Neural progenitor cell (in vitro differentiated cells): ENCODE measurements at regions not wholly inside any gene's neighbourhood (a gene's known extent, or its start where the extent isn't known, plus 50 kb on each side); places are given as distances from the start of the nearest gene placed in this dataset.

Experiments
- DNase-seq: peaks from one replicate; pipeline ENCODE4 v3.0.0-alpha.2; 2016; ENCODE audit warnings: low spot score
- H2AFZ ChIP-seq: fragments of 200-600 bp; sonication (generic); replicated peaks from 2 replicates; pipeline ENCODE4 v1.6.1; 2016; ENCODE audit warnings: antibody characterized with exemption
- H3F3A ChIP-seq: fragments of 200-600 bp; sonication (generic); 2 replicates; pipeline ENCODE4 v1.6.1; 2016; ENCODE audit warnings: antibody characterized with exemption, low read depth
- H3K27ac ChIP-seq: fragments of 200-600 bp; sonication (generic); 2 replicates; pipeline ENCODE4 v1.5.1; 2016; ENCODE audit warnings: mild to moderate bottlenecking
- H3K27me3 ChIP-seq: fragments of 200-600 bp; sonication (generic); 2 replicates; pipeline ENCODE4 v1.6.1; 2016; ENCODE audit warnings: mild to moderate bottlenecking, moderate library complexity
- H3K36me3 ChIP-seq: fragments of 200-600 bp; sonication (generic); 2 replicates; pipeline ENCODE4 v1.5.1; 2016
- H3K4me1 ChIP-seq: fragments of 200-600 bp; sonication (generic); 2 replicates; pipeline ENCODE4 v1.6.1; 2016; ENCODE audit warnings: mixed run types
- H3K4me2 ChIP-seq: fragments of 200-600 bp; sonication (generic); 2 replicates; pipeline ENCODE4 v1.6.1; 2016
- H3K4me3 ChIP-seq: fragments of 200-600 bp; sonication (generic); 2 replicates; pipeline ENCODE4 v1.5.1; 2016
- H3K79me2 ChIP-seq: fragments of 200-600 bp; sonication (generic); 2 replicates; pipeline ENCODE4 v1.6.1; 2016; ENCODE audit warnings: low read depth
- H3K9ac ChIP-seq: fragments of 200-600 bp; sonication (generic); 2 replicates; pipeline ENCODE4 v1.6.1; 2016
- H3K9me3 ChIP-seq: fragments of 200-600 bp; sonication (generic); 2 replicates; pipeline ENCODE4 v1.5.1; 2016; ENCODE audit warnings: low read depth
- H4K20me1 ChIP-seq: fragments of 200-600 bp; sonication (generic); 2 replicates; pipeline ENCODE4 v1.6.1; 2016; ENCODE audit warnings: low read depth
- H3K27ac Mint-ChIP-seq: 3 replicates; pipeline ENCODE4 v1.8.0; 2021; ENCODE audit warnings: mixed read lengths
- H3K27me3 Mint-ChIP-seq: 2 replicates; pipeline ENCODE4 v1.8.0; 2022; ENCODE audit warnings: low read depth, mild to moderate bottlenecking, inconsistent platforms, moderate library complexity, mixed read lengths; ENCODE audit not compliant: insufficient read depth
- H3K36me3 Mint-ChIP-seq: 3 replicates; pipeline ENCODE4 v1.8.0; 2021; ENCODE audit warnings: mixed read lengths
- H3K4me1 Mint-ChIP-seq: 3 replicates; pipeline ENCODE4 v1.8.0; 2021; ENCODE audit warnings: mixed read lengths
- H3K4me3 Mint-ChIP-seq: 3 replicates; pipeline ENCODE4 v1.8.0; 2021; ENCODE audit warnings: mild to moderate bottlenecking, moderate library complexity, mixed read lengths
- H3K9me3 Mint-ChIP-seq: 3 replicates; pipeline ENCODE4 v1.8.0; 2020; ENCODE audit warnings: mixed read lengths
- CTCF ChIP-seq: fragments of 200-600 bp; sonication (generic); IDR thresholded peaks from 2 replicates; pipeline ENCODE4 v1.5.1; 2017; ENCODE audit warnings: antibody characterized with exemption, mild to moderate bottlenecking
- EZH2 ChIP-seq: fragments of 200-600 bp; sonication (generic); IDR thresholded peaks from 2 replicates; pipeline ENCODE4 v1.6.1; 2017; ENCODE audit warnings: antibody characterized with exemption, mild to moderate bottlenecking, moderate library complexity
- EZH2phosphoT487 ChIP-seq: fragments of 200-600 bp; sonication (generic); IDR thresholded peaks from 2 replicates; pipeline ENCODE4 v1.6.1; 2017; ENCODE audit warnings: antibody characterized with exemption

- Mint-ChIP-seq H3K4me3 (no peak overlapping the region), H3K27ac (no peak overlapping the region), H3K36me3 (no peaks in the 10 kb centered on the region), H3K9me3 (no peaks in the 10 kb centered on the region), H3K27me3 (no peaks in the 10 kb centered on the region), H3K4me1 (no peaks in the 10 kb centered on the region)
- TF ChIP-seq EZH2 (no peak), EZH2phosphoT487 (no peak), CTCF (no peak)
- no peaks in the 10 kb centered on the region for H3K27me3 ChIP-seq
- no peak overlapping the region for H2AFZ ChIP-seq
- H3K4me2 ChIP-seq, result no peak overlapping the region
- no peak overlapping the region for H3K4me3 ChIP-seq
- H3K27ac ChIP-seq, result no peak overlapping the region
- no peaks in the 10 kb centered on the region for H3K36me3 ChIP-seq
- no peak overlapping the region for H3K9ac ChIP-seq
- H3K79me2 ChIP-seq, result no peaks in the 10 kb centered on the region
- no peaks in the 10 kb centered on the region for H3K4me1 ChIP-seq
- no peaks in the 10 kb centered on the region for H3F3A ChIP-seq
- no peak for DNase-seq
- no peaks in the 10 kb centered on the region for H3K9me3 ChIP-seq
- H4K20me1 ChIP-seq, result no peaks in the 10 kb centered on the region
These were observed 72.2 kb downstream of the PRDM9 start for GRCh38 chr5:23579566-23579965.

- Histone ChIP-seq H3F3A (no peaks in the 10 kb centered on the region), H4K20me1 (no peaks in the 10 kb centered on the region), H3K4me1 (no peaks in the 10 kb centered on the region), H3K9ac (no peak overlapping the region), H3K27me3 (no peaks in the 10 kb centered on the region), H3K27ac (no peak overlapping the region), H3K79me2 (no peaks in the 10 kb centered on the region), H3K36me3 (no peaks in the 10 kb centered on the region), H3K4me3 (no peak overlapping the region), H3K9me3 (no peaks in the 10 kb centered on the region), H3K4me2 (no peak overlapping the region), H2AFZ (no peak overlapping the region)
- no peaks in the 10 kb centered on the region for H3K36me3 Mint-ChIP-seq
- H3K4me1 Mint-ChIP-seq, result no peaks in the 10 kb centered on the region
- no peaks in the 10 kb centered on the region for H3K9me3 Mint-ChIP-seq
- H3K27me3 Mint-ChIP-seq, result no peaks in the 10 kb centered on the region
- no peak overlapping the region for H3K27ac Mint-ChIP-seq
- DNase-seq, result no peak
- no peak overlapping the region for H3K4me3 Mint-ChIP-seq
- TF ChIP-seq EZH2 (no peak), CTCF (no peak), EZH2phosphoT487 (no peak)
These were observed 75.7 kb downstream of the PRDM9 start for GRCh38 chr5:23583081-23583480.

GRCh38 chr5:23588841-23589326 is 81.5 kb downstream of the PRDM9 start:
- Histone ChIP-seq H3K9me3 (no peaks in the 10 kb centered on the region), H2AFZ (no peak overlapping the region), H3K4me1 (no peaks in the 10 kb centered on the region), H3K4me2 (no peak overlapping the region), H3K27ac (no peak overlapping the region), H4K20me1 (no peaks in the 10 kb centered on the region), H3K27me3 (no peaks in the 10 kb centered on the region), H3K9ac (no peak overlapping the region), H3K36me3 (no peaks in the 10 kb centered on the region), H3K79me2 (no peaks in the 10 kb centered on the region), H3K4me3 (no peak overlapping the region), H3F3A (no peaks in the 10 kb centered on the region)
- no peak for DNase-seq
- no peak overlapping the region for H3K4me3 Mint-ChIP-seq
- H3K9me3 Mint-ChIP-seq, result no peaks in the 10 kb centered on the region
- no peak for TF ChIP-seq CTCF
- no peak for TF ChIP-seq EZH2
- TF ChIP-seq EZH2phosphoT487, result no peak
- no peak overlapping the region for H3K27ac Mint-ChIP-seq
- no peaks in the 10 kb centered on the region for H3K27me3 Mint-ChIP-seq
- no peaks in the 10 kb centered on the region for H3K4me1 Mint-ChIP-seq
- no peaks in the 10 kb centered on the region for H3K36me3 Mint-ChIP-seq
